Activated CD4-positive, alpha-beta memory T cell treated with anti-CD3 and anti-CD28 coated beads, Interleukin-2, amount 10 ng/mL, durations not matched to agents 7 days and 5 days (primary cell): ENCODE measurements at regions not wholly inside any gene's neighbourhood (a gene's known extent, or its start where the extent isn't known, plus 50 kb on each side); places are given as distances from the start of the nearest gene placed in this dataset.

ENCODE experiments used
- CTCF ChIA-PET: fragments of 350-600 bp; sonication (Branson Sonifier 250); formaldehyde crosslinking; loops from one replicate; lab custom pipeline; 2021; ENCODE audit warnings: antibody characterized with exemption, inconsistent platforms; lab: Charles Lee
- POLR2A ChIA-PET: fragments of 350-600 bp; sonication (Branson Sonifier 250); formaldehyde crosslinking; loops from one replicate; lab custom pipeline; 2021; ENCODE audit warnings: antibody characterized with exemption; lab: Charles Lee
- DNase-seq: peaks from one replicate; pipeline ENCODE4 v3.0.0-alpha.2; 2020
- H3K27ac Mint-ChIP-seq: one replicate; pipeline ENCODE4 v1.8.0; 2021; ENCODE audit warnings: mild to moderate bottlenecking, mixed read lengths
- H3K27me3 Mint-ChIP-seq: one replicate; pipeline ENCODE4 v1.8.0; 2021; ENCODE audit warnings: mixed read lengths
- H3K36me3 Mint-ChIP-seq: one replicate; pipeline ENCODE4 v1.8.0; 2021; ENCODE audit warnings: low read depth, mixed read lengths
- H3K4me1 Mint-ChIP-seq: one replicate; pipeline ENCODE4 v1.8.0; 2021; ENCODE audit warnings: mixed read lengths
- H3K4me3 Mint-ChIP-seq: one replicate; pipeline ENCODE4 v1.8.0; 2021; ENCODE audit warnings: mild to moderate bottlenecking, mixed read lengths
- H3K9me3 Mint-ChIP-seq: one replicate; pipeline ENCODE4 v1.8.0; 2021; ENCODE audit warnings: mixed read lengths

DNA sequence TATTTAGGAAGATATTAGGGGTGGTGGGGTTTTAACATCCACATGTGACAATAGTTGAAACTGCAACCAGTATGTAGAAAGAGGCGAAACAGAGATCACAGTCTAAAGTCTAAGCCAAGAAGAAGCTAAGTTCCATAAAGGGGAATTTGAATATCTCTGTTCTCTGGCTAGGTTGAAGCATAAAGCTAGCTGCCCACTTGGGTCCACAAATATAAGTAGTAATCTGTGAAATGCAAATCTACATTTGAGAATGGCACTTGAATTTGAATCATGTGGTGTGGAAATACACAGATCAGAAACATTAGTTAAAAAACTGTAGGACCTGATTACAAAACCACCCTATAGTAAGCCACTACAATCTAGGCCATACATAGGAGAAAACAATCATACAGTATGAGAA, 602.1 kb downstream of the LMO4 start:
- Mint-ChIP-seq H3K36me3 (no peaks in the 10 kb centered on the region), H3K9me3 (peaks cover 3% of the 10 kb centered on the region), H3K27me3 (peaks cover 2% of the 10 kb centered on the region), H3K4me1 (no peaks in the 10 kb centered on the region), H3K27ac (no peak overlapping the region), H3K4me3 (no peak overlapping the region)
- ChIA-PET POLR2A (no interaction called here), CTCF (interaction anchor here (1.4 kb wide), 1 partner anchor 23 kb away, joined by 5 read pairs; no protein-coding TSS in a partner anchor)
- no peak for DNase-seq

DNA sequence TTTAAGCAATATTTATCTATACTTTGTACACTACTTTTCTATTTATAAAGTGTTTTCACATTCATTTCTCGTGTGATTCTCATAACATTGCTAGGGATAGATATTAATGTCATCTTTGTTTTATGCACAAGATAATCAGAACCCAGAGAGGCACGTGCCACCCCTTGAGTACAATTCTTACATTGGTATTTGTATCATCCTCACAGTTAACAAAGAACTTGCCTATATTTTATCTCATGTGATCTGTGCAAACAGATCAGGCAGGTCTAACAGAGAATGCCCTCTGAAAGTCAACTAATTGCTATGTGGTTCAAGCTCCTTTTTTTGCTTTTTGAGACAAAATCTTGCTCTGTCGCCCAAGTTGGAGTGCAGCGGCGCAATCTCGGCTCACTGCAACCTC, 604.5 kb downstream of the LMO4 start:
- CTCF ChIA-PET = no interaction called here
- Mint-ChIP-seq H3K9me3 (peaks cover 3% of the 10 kb centered on the region), H3K27me3 (peaks cover 2% of the 10 kb centered on the region), H3K4me3 (no peak overlapping the region), H3K36me3 (no peaks in the 10 kb centered on the region), H3K4me1 (no peaks in the 10 kb centered on the region), H3K27ac (no peak overlapping the region)
- DNase-seq = no peak
- POLR2A ChIA-PET = no interaction called here

DNA sequence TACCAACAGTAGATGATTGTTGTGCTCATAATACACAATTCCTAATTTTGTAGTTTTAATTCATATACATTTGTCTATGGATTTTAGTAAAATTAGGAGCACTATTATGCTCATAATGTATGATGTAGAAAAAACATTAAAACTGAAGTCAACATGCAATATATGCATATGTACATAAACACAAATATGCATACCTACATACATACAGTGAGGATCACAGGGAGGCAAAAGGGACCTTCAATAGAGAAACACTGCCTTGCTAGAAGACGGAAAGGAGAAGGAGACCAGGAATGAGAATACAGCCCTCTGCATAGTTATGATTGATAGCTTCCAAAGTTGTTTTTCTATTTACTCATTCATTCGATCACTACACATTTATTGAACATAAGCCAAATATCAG, 606.5 kb downstream of the LMO4 start:
- H3K4me1 Mint-ChIP-seq = no peaks in the 10 kb centered on the region
- no peak overlapping the region for H3K4me3 Mint-ChIP-seq
- H3K27me3 Mint-ChIP-seq = peaks cover 2% of the 10 kb centered on the region
- H3K27ac Mint-ChIP-seq = no peak overlapping the region
- ChIA-PET CTCF (interaction anchor here (1.4 kb wide), 1 partner anchor 19 kb away, joined by 5 read pairs; no protein-coding TSS in a partner anchor), POLR2A (interaction anchor here (0.6 kb wide), 1 partner anchor 312 kb away, joined by 4 read pairs; no protein-coding TSS in a partner anchor)
- DNase-seq = no peak
- H3K36me3 Mint-ChIP-seq = no peaks in the 10 kb centered on the region
- H3K9me3 Mint-ChIP-seq = peaks cover 3% of the 10 kb centered on the region

DNA sequence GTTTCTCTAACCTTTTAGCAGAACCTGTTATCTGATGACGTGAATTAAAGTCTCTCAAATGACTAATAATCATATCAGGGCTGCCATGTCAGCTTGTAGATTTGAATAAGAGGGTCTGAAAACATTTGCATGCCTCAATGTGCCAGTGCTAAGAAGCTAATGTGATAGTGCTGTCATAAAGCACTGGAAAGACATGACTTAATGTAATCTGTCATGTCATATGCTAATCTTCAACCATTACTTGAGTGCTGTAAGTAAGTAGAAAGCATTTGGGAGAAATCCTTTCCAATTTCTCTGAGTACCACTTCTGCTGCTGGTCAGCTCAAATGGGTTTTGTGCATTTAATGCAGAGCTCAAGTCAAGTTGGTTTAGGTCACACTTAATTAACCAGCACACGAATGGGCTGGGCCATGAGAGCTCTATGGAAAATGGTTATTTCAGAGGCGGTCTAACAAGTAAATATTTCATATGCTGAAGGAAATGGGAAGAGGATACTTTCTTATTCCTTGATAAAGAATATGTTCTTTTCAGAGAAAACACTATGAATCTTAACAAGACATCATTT, 609.2 kb downstream of the LMO4 start:
- Mint-ChIP-seq H3K27ac (no peak overlapping the region), H3K9me3 (no peaks in the 10 kb centered on the region), H3K4me1 (no peaks in the 10 kb centered on the region), H3K36me3 (no peaks in the 10 kb centered on the region), H3K4me3 (no peak overlapping the region), H3K27me3 (peaks cover 2% of the 10 kb centered on the region)
- ChIA-PET CTCF (no interaction called here), POLR2A (no interaction called here)
- DNase-seq = no peak

DNA sequence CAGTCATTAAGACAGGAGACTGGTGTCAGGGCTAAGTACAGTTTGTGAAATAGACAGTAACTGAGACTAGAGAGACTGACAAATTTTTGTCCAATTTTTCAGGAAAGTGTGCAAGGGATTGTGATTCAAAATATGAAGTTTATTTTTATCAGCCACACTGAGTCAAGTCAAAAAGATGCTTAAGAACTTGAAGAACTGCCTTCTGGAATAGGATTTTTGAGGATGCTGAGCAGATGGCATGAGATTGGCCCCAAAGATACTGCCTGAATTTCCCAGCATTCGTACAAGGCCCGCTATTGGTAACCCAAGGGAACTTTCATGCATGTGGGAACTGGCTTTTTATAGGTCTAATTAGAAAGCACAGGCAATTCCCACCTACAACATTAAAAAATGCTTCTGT, 610.0 kb downstream of the LMO4 start:
- ChIA-PET CTCF (no interaction called here), POLR2A (no interaction called here)
- peaks cover 5% of the 10 kb centered on the region for H3K27me3 Mint-ChIP-seq
- no peak for DNase-seq
- no peak overlapping the region for H3K27ac Mint-ChIP-seq
- no peaks in the 10 kb centered on the region for H3K36me3 Mint-ChIP-seq
- H3K4me1 Mint-ChIP-seq = no peaks in the 10 kb centered on the region
- H3K4me3 Mint-ChIP-seq = no peak overlapping the region
- no peaks in the 10 kb centered on the region for H3K9me3 Mint-ChIP-seq

DNA sequence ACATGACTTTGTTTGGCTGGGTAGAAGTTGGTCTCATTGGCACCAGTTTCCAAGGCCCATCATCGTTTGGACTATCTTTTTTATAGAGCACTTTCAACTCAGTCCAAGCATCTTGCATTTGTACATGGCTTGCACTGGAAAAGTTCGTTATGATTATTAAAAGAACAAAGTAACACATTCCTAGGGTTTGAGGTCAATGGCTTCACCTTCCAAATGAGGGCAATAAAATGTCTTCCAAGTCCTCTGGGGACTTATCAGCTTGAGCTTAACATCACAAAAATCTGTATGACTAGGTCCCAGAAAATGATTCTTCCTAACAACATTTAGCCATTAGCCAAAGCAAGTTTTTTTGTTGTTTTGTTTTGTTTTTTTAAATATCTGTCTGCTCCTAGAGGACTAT, 610.8 kb downstream of the LMO4 start:
- H3K36me3 Mint-ChIP-seq = no peaks in the 10 kb centered on the region
- POLR2A ChIA-PET = no interaction called here

DNA sequence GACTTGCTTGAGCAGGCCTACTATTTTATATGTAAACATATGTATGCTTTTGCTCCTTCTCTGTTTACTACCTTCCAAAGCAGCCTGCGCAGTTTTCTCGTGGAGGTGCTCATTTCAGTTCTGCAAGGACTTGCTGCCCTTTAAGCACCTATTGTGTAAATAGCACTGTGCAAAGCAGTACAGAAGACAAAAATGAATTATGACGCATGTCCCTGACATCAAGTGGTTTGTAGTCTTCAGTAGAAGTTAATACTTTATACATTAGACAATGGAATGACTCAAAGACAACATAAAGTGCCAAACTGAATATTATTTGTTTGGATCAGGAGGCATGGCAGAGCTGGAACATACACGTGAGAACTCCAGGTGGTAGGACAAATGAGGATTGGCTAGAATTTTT, 611.7 kb downstream of the LMO4 start:
- Mint-ChIP-seq H3K27ac (no peak overlapping the region), H3K4me1 (no peaks in the 10 kb centered on the region), H3K27me3 (peaks cover 3% of the 10 kb centered on the region), H3K4me3 (no peak overlapping the region), H3K9me3 (no peaks in the 10 kb centered on the region), H3K36me3 (no peaks in the 10 kb centered on the region)
- POLR2A ChIA-PET = no interaction called here
- CTCF ChIA-PET = no interaction called here
- DNase-seq = no peak

More for the DNA sequence above, 610.8 kb downstream of the LMO4 start:
- no peak for DNase-seq
- peaks cover 5% of the 10 kb centered on the region for H3K27me3 Mint-ChIP-seq
- H3K9me3 Mint-ChIP-seq = no peaks in the 10 kb centered on the region
- H3K27ac Mint-ChIP-seq = no peak overlapping the region
- CTCF ChIA-PET = no interaction called here
- no peaks in the 10 kb centered on the region for H3K4me1 Mint-ChIP-seq
- no peak overlapping the region for H3K4me3 Mint-ChIP-seq

DNA sequence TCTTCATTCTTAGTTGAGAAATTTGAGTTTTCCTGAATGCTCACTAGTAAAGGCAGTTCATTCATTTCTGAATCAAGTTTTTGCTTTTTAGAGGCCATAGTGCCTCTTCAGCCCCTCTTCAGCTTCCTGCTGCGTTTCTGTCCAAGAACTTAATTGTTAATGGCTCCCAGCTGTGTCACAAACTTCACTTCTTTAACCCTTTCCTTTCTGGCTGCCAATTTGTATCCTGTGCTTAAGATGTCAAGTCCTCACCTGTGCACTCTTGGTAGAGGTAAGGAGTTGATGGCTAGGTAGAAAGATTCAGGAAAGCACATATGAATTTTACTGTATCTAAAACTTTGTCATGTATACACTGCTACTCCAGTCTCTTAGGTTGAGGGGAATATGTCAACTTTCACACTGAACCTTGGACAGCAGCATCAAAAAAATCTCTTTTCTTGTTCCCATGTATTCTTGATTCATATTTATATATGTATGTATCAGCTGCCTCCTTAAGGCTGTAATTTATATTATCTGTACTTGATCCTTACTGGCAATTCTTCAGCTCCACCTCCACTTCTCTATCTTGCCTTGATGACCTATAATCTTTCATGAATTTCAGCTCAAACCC, 612.8 kb downstream of the LMO4 start:
- Mint-ChIP-seq H3K27ac (no peak overlapping the region), H3K9me3 (no peaks in the 10 kb centered on the region), H3K4me1 (no peaks in the 10 kb centered on the region), H3K4me3 (no peak overlapping the region), H3K36me3 (no peaks in the 10 kb centered on the region), H3K27me3 (peaks cover 3% of the 10 kb centered on the region)
- no peak for DNase-seq
- ChIA-PET POLR2A (no interaction called here), CTCF (interaction anchor here (2.2 kb wide), 1 partner anchor 12 kb away, joined by 10 read pairs; no protein-coding TSS in a partner anchor)

DNA sequence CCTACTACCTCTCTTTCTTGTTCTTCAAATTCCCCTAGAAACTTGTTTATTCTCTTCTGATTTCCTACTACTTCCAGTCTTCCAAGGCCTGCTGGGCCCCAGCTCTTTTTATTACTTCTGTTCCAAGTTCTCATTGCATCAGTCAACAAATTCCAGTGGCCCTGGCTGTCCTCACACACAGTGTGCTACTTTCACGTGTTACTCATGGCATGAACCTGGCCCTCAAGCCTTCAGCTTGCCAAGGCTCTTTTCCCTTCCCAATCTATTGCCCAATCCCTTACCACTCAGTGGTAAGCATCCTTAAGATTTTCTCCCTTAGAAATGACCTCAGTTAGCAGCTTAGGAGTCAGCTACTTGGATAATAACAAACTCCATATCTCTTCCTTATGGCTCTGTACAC, 613.5 kb downstream of the LMO4 start:
- Mint-ChIP-seq H3K4me1 (no peaks in the 10 kb centered on the region), H3K4me3 (no peak overlapping the region), H3K27me3 (peaks cover 3% of the 10 kb centered on the region), H3K36me3 (no peaks in the 10 kb centered on the region), H3K27ac (no peak overlapping the region), H3K9me3 (no peaks in the 10 kb centered on the region)
- POLR2A ChIA-PET = no interaction called here
- no peak for DNase-seq
- CTCF ChIA-PET = interaction anchor here (2.2 kb wide), 1 partner anchor 11 kb away, joined by 10 read pairs; no protein-coding TSS in a partner anchor

DNA sequence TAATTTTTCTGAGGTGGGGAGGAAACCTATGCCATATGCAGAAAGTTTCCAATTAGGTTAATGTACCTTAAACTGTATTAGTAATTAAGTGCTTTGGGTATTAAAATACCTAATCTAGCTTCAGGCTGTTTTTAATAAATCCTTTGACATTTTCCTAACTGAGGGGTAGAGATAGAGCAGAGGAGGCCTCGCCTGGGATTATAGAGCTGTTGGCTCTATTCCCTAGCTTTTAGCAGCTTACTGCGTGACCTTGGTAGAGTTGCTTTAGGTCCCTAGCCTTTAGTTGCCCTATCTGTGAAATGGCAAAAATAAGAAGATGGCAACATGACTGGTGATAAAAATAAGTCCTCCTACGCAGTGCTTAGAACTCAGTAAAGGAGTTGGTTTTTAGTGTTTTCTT, 621.0 kb downstream of the LMO4 start:
- Mint-ChIP-seq H3K27me3 (peaks cover 11% of the 10 kb centered on the region), H3K4me1 (no peaks in the 10 kb centered on the region), H3K27ac (no peak overlapping the region), H3K4me3 (no peak overlapping the region), H3K36me3 (no peaks in the 10 kb centered on the region), H3K9me3 (no peaks in the 10 kb centered on the region)
- POLR2A ChIA-PET = no interaction called here
- CTCF ChIA-PET = no interaction called here
- DNase-seq = no peak

DNA sequence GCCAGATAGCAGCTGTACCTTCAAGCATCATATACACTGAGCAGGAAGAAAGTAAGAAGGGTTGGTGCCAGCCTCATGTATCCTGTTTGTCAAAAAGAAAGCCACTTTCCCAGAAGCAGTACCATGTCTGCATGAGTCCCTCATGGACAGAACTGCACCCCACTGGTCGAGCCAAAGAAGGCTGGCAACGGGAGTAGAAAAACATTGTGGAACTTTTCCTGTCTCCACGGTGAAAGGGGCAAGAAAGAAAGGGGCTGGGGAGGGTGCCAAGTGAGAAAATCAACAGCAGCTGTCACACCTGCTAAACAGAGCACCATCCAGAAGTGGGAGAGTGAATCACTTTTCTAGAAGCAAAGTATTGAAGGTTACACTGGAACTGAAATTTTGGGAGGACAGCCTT, 621.7 kb downstream of the LMO4 start:
- H3K4me1 Mint-ChIP-seq = no peaks in the 10 kb centered on the region
- no peaks in the 10 kb centered on the region for H3K9me3 Mint-ChIP-seq
- no peak overlapping the region for H3K4me3 Mint-ChIP-seq
- H3K27ac Mint-ChIP-seq = no peak overlapping the region
- ChIA-PET CTCF (interaction anchor here (0.7 kb wide), 1 partner anchor 605 kb away, joined by 3 read pairs; no protein-coding TSS in a partner anchor), POLR2A (no interaction called here)
- no peaks in the 10 kb centered on the region for H3K36me3 Mint-ChIP-seq
- peaks cover 11% of the 10 kb centered on the region for H3K27me3 Mint-ChIP-seq
- DNase-seq = no peak

DNA sequence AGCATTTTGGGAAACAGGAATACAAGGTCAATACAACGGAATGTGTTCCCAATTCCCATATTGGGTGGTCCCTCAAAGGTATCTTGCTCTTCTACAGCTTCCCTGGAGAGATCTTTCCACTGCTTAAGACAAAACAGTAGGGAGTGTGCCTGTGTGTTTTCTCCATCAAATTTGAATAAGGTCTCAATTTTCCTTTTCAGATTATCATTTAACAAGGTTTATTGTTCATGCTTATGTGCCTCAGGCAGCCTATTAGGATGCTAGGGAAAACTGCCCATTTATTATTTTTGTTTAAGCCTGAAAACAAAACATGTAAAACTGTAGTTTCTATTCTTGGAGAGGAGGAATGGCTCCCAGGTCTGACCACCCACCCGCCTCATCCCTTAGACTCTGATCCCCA, 622.7 kb downstream of the LMO4 start:
- CTCF ChIA-PET = interaction anchor here (1.2 to 3.9 kb wide), 2 partner anchors 625 to 657 kb away, joined by 3 to 47 read pairs; no protein-coding TSS in a partner anchor
- no peak for DNase-seq
- no peaks in the 10 kb centered on the region for H3K9me3 Mint-ChIP-seq
- H3K4me1 Mint-ChIP-seq = no peaks in the 10 kb centered on the region
- peaks cover 14% of the 10 kb centered on the region for H3K27me3 Mint-ChIP-seq
- no peaks in the 10 kb centered on the region for H3K36me3 Mint-ChIP-seq
- H3K27ac Mint-ChIP-seq = no peak overlapping the region
- POLR2A ChIA-PET = no interaction called here
- H3K4me3 Mint-ChIP-seq = no peak overlapping the region

DNA sequence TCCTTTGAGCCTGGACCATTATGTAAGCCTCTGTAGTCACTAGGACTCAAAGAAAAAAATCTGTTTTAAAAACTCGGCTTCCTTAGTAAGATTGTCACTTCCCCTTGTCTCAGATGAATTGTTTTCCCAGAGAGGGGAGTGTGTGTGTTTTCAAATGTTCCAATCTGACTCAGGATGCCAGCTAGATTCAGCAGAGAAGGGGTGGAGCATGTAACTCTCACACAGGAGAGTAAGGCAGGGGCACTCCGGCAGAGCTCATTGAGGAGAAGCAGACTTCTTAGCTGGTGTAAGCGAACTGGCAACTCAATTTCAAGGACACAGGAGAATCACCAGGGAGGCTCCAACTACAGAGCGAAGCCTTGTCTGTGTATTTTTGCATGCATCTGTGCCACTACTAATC, 623.2 kb downstream of the LMO4 start:
- POLR2A ChIA-PET = no interaction called here
- Mint-ChIP-seq H3K27me3 (peaks cover 14% of the 10 kb centered on the region), H3K4me1 (no peaks in the 10 kb centered on the region), H3K36me3 (no peaks in the 10 kb centered on the region), H3K9me3 (no peaks in the 10 kb centered on the region), H3K4me3 (no peak overlapping the region), H3K27ac (no peak overlapping the region)
- CTCF ChIA-PET = interaction anchor here (1.2 to 3.9 kb wide), 2 partner anchors 626 to 658 kb away, joined by 3 to 47 read pairs; no protein-coding TSS in a partner anchor
- no peak for DNase-seq
